Dermis microvascular lymphatic vessel endothelial cell (primary cell): ENCODE measurements at regions not wholly inside any gene's neighbourhood (a gene's known extent, or its start where the extent isn't known, plus 50 kb on each side); places are given as distances from the start of the nearest gene placed in this dataset.

ENCODE experiments used
- DNase-seq, 2 donors: peaks; one replicate each; pipeline versions ENCODE4 v3.0.0 to v3.0.0-alpha.2; 2010; ENCODE audit warnings: low read depth in 2 of 2

DNA sequence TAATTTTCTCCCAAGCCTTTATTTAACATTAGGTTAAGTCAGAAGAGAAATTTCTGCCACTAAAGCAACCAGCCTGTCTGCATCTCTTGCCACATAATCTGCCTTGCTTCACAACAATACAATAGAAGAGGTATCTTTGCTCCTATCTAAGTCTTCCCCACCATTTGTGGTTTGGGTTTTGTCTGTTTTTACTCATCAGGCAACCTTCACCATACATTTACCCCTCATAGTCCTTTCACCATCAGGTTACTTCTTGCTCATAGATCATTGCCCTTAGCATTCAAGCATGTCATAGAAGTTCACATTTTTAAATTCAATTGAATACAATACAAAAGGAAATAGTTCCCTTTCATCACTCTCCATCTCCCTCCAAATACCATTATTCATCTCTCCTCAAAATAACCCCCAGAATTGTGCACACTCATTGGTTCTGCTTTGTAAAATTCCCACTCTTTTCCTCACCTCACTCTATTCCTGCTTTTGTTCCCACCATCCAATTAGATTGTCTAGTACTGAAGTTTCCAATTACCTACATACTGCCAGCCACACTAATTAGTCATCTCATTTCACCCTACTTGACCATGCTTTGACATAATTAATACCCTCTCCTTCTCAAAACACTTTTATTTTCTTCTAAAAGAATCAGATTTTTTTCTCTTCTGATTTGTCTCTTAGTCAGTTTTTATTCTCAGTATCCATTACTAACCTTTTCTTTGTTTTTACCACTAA lies 1957.0 kb upstream of the AGA start:
- no peak for DNase-seq

DNA sequence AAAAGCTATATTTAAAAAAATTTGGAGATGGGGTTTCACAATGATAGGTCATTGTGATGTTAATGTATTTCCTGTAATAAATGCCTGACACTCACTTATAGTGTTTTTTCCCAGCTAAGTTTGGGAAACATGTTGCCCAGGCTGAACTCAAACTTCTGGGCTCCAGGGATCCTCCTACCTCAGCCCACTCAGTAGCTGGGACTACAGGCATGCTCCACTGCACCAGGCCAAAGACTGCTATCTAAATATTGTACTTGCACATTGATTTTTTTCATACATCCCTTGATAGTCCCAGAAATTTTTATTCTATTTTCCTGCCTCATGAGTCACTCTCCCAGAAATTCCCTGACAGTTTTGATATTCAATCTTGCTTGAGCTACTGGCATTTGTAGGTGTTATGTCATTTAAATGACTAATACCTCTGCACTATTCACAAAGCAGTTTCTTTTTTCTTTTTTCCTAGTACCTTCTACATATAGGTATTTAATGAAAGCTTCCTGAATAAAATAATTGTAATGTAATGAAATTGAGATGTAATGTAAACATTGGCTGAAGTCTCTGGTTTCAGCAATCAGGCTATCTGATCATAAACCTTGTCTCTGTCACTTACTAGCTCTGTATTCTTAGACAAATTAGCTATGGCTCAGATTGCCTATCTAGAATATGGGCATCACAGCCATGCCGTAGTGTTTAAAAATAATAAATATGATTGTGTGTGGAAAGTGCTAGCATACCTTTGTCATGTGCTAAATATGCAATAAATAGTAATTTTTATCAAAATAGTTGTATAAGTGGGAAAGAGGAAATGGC lies 1973.0 kb upstream of the AGA start:
- no peak for DNase-seq

DNA sequence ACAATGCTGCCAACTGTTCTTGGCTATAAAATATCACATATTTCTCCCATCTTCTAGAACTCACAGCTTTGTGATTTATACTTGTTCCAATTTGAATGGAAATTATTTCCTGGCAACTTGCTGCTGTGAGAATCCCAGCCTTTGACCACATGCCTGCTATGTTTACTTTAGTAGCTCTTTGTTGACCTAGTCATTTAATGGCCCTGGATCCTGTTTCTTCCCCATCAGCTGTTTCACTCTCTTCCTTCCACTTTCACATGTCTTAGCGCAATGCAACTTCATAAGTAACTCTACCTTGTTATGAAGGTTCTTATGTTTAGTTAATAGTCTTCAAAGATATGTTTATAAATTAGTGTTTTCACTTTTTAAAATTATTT lies 1973.6 kb upstream of the AGA start:
- no peak for DNase-seq

DNA sequence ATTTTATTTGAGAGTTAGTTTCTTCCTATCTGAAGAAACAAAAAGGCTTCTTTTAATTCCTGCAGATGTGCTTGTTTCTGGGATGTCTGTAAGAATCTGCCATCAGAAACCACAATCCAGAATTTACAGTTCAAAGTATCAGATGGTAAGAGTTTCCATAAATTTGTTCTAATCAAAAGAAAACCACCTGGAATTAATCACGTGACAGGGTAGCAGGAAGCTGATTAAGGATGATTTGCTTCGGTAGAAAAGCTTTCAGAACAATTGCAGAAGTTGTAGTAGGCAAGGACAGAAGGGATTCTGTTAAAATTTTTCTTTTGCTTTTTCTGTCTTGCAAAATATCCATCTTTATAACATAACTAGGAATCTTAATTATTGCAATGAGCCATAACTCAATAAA lies 1975.1 kb upstream of the AGA start:
- no peak for DNase-seq

DNA sequence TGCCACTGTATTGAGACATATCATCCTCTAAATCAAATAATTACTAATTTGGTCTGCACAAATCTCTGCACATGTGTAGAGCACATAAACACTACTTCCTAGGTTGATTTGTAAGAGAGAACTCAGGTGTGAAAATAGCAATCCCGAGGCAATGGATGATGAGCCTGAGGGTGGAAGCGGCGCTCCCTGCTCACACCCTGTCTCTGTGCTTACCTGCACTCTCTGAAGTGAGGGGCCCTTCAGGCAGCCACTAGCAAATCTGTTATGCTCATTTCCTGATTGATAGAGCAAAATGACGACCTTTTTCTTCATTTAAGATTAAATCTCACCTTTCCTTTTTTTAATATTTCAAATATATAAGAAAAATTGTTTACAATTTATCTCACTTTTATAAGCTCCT lies 1995.7 kb upstream of the AGA start:
- DNase-seq = no peak

DNA sequence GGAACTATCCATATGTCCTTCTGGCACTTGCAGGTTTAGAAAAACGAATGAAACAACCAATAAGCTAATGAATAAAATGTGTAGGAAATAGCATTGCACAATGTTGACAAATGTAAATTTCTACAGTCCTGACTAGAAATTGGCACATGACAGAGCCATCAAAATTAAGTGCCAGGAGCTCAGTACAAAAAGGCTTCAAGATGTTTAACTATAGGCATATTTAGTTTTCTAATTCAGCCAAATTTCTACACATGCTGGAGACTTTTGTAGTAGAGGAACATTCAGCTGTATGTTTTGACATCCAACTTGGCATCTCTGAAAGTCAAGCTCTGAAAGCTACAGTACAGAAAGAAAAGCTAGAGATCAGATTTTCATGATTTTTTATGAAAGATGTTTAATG lies 1999.4 kb upstream of the AGA start:
- DNase-seq = no peak

DNA sequence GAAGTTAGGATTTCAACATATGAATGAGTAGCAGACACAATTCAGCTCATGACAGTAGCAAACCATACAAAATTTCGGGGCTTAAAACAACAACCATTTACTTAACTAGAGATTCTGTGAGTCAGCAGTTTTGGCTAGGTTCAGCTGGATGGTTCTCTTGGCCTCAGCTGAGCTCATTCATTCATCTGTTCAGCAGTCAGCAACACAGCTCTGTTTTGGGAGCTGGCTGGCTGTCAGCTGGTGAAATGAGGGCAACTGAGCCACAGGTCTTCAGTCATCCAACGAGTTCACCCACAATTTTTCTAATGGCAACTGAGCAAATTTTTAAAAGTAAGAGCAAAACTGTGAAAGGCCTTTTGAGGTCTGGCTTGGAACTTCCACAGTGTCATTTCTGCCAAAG lies 2005.1 kb upstream of the AGA start:
- no peak for DNase-seq

DNA sequence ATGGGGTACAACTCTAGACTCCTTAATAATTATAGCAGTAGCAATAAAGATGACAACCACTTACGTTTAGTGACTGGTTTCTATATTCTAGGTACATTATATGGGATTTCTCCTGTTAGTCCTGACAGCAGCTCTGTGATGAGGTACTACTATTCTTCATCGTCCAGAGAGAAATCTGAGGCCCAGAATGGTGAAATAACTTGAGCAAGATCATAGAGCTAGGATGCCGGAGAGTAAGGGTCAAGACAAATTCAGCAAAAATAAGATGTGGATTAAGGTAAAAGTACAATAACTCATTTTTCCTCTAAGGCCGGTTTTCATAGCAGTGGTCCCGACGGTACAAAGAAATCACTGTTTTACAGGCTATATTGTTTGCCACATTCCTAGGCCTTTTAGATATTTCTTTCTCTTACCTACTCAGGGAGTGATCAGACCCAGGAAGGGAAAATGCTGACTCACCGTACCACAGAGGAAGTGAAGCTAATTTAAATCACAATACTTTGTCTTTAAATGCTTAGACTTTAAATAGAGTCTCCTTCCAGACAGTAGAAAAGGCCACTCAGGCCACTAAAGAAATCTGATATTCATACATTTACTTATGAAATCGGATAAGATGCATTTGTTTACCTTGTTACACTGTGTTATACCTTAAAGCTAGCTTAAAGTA lies 2023.0 kb upstream of the AGA start:
- no peak for DNase-seq

DNA sequence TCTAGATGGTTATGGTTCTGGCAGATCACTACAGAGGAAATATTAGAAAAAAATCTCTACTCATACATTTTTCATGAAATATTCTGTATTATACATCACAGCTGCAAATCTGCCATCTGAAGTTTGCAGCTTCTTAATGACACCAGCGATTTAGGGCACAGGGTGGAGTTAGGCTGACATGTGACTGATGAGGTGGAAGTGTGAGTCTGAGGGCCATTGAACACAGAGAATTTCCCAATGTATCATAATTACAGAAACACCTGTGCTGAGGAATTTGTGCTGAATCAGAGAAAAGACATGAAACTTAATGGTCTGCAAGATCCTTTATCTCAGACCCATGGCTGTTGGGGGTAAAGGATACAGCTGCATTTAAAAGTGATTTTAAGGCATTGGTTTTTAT lies 2025.6 kb upstream of the AGA start:
- no peak for DNase-seq

DNA sequence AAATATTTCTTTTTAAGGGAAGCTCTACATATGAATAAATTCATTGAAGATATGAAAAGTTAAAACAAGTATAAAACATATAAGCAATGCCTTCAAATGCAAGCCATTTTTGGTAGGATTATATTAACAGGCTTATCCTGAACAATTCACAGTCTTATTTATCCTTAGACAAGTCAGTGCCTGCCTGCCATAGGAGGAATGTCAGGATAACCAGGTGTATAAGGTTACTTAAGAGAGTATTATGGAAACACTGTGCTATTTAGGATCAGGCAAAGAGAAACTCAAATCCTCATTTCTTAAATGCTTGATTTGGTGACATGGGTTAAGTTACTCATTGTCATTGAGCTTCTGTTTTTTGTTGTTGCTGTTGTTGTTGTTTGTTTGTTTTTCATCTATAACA lies 2029.9 kb upstream of the AGA start:
- DNase-seq = no peak

DNA sequence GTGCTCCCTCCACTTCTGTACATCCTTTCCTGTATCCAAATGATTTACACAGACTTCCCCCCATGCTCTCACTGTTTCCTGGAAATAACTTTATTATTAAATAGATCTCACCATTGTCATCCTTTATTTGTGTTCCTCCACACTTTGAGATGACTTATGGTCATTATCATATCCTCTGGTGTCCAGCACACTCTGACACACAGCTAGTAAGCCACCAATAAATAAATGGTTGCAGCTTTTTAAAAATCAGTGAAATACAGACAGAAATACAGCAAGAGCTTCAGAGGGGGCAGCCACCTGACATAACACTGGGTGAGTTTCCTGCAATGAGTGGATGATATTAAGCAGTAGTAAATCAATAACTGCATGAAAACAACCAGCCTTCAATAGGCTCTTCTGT lies 2036.4 kb upstream of the AGA start:
- DNase-seq = no peak

DNA sequence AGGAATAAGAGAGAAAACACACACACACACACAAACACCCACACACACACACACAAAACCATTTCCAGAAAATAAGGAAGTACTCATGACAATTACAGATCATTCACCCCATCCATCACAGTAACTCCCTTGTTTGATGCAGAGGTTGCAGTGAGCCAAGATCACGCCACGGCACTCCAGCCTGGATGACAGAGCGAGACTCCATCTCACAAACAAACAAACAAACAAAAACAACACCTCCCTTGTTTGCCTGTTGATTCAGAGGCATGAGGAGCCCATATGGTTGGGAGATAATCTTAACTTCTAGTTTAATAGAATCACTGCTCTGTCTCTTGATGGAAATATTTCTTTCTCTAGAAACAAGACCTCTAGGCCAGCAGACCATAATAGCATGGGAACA lies 2043.5 kb upstream of the AGA start:
- DNase-seq = no peak

DNA sequence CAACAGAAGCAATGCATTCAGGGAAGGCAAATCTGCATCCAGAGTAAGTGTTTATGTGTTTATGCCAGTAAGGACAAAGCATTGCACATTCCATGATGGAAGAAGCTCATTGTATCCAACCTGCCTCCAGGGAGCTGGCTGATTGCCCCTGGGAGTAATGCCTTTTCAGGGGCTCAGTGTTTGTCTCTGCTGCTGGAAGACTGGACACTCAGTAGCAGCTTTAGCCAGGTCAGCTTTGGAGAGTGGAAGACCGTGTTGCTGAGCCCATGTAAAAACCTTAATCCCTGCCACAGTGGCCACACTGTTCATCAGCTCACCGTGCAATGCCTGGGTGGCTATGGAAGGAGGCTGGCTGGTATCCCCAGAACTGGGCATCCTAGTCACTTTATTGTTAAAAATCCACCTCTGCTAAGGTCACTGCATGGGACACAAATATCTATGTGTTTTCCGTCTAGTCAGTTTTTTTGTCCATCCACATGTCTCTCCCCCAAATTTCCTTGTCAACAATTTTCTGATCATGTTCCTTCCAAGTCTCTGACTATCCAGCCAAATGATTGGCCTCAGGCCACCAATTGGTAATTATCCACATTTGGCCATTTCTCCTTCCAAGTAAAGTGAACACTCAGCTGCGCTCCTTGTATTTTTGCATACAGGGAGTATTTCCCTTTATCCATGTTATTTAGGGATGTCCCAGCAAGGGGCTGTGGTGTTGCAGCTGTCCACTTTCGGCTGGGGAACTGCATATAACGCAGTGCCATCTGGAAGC lies 2044.5 kb upstream of the AGA start:
- DNase-seq = no peak

DNA sequence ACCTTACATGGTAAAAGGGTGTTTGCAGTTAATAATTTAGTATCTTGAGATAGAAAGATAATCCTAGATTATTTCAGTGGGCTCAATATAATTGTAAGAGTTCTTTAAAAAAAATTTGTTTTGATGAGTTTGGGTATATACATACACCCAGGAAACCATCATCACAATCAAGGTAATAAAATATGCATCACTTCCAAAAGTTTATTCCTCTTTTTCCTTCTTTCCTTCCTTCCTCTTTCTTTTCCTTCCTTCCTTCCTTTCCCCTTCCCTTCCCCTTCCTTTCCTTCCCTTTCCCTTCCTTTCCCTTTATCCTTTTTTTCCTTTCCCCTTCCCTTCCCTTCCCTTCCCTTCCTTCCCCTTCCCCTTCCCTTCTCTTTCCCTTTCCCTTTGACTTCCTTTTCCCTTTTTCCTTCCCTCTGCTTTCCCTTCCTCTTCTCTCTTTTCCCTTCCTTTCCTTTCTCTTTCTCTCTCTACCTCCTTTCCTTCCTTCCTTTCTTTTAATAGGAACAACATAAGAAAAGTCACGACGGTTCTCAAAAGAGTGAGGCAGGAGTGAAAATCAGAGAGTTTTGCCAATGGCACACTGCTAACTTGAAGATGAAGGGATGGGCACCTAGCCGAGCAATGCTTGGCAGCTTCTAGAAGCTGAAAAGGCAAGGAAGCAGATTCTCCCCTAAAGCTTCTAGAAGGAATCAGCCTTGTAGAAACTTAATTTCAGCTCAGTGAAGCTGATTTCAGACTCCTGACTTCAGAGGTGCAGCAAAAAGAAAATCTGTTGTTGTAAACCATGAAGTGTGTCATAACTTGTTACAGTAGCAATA lies 2050.2 kb upstream of the AGA start:
- no peak for DNase-seq

DNA sequence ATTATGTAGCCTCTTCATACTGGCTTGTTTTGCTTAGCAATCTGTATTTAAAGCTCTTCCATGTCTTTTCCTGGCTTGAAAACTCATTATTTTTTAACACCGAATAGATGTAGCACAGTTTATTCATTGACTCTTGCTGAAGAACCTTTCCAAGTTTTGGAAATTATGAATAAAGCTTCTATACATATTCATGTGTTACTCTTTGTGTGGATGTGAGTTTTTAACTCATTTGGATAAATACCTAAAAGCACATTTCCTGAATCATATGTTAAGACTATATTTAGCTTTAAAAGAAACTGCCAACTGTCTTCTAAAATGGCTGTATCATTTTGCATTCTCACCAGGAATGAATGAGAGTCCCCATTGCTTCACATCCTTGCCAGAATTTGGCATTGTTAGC lies 2061.7 kb upstream of the AGA start:
- DNase-seq = no peak

DNA sequence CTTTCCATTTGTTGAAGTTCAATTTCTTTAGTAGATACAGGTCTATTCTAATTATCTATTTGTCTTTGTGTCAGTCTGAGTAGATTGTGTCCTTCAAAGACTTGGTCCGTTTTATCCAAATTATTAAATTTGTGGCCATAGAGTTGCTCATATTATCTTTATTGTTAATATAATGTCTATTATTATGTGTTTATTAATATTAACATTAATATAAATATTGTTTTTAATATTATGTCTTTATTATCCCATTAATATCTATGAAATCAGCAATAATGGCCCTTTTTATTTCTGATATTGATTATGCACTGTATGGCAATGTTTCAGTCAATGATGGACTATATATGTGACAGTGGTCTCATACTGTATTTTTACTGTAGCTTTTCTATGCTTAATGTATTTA lies 2067.3 kb upstream of the AGA start:
- no peak for DNase-seq

DNA sequence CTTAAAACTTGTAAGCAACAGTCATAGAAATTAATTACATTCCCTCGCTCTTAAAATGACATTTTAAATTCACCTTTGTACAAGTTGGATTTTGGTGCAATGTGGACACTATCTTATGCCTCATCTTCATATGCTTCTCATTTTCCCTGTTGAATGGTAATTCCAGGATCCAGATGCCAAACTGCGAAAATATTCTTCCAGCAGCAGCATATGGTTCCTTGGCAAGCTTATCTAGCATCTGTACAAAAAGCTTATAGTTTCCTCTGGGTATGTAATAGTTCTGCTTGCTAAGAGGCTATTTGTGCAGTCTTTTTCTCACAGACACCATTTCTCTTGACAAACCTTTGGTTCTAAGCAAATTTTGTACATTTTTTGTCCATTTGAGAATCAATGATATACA lies 2079.7 kb upstream of the AGA start:
- no peak for DNase-seq

DNA sequence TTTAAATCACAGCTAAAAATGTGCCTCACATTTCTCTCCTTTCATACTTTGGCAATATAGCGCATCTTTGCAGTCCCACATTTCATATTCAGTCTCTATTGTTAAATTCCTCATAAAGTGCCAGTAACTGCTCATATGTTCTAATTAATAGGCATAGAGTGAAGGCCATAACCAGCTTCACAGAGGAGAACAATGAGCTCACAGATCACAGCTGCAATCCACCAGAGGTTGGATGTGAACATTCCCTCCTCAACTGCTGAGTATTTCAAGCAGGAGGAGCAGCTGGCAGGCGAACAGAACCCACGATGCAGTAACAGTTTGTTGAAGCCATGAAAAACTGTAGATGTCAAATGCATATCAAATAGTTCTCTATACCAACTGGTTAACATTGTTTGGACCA lies 2088.7 kb upstream of the AGA start:
- DNase-seq = no peak

DNA sequence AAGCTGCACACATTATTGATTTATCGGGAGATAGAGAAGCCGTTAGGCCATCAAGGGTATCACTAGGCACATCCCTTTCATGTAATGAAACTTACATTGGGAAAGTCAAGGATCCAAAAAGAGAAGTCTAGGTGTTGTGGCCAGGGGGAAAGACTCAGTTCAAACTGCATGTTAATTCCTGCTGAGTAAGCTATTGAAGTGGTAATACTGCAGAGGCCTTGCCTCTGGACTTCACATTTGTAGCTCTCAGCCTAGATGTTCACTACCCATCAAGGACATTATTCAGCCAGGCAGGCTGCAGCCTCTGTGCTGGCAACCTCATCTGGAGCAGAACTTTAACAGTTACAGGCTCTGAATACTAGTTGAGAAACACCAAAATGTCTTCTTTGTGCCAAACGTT lies 2094.5 kb upstream of the AGA start:
- no peak for DNase-seq

DNA sequence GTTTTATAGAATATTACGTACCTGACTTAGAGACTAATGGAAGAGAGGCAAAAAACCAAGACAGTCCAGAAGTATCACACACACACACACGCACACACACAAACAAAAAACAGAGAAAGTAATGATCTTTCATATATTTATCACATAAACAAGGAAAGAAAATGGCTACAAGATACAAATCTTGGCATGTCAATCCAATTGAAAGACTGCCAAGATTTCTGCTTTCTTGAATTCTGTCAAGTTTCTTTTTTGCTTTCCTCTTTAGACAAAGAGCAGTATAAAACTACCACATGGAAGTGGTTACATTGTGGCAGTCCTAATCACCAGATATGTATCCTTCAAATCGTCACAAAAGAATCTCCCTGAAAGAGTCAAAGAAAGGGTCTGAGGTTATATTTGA lies 2097.4 kb upstream of the AGA start:
- no peak for DNase-seq

DNA sequence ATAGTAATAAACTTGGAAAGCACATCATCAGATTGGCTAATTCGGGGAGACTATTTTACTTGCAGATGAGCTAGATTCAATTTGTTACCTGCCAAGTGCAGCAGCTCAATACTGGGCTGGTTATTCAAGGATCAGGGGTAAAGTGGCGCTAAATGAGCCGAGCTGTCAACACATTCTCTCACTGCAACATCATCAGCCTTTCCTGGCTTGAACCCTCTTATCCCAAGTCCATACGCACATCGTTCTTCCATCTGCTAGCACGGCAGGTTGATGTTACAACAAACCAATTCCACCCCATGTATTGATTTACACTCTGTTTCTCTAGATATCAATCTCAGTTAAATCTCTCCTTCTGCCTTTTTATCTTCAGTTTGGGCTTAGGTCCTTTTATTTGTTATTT lies 2101.5 kb upstream of the AGA start:
- DNase-seq = no peak
